ENCODE measurements at regions not wholly inside any gene's neighbourhood (a gene's known extent, or its start where the extent isn't known, plus 50 kb on each side); places are given as distances from the start of the nearest gene placed in this dataset.

DNA sequence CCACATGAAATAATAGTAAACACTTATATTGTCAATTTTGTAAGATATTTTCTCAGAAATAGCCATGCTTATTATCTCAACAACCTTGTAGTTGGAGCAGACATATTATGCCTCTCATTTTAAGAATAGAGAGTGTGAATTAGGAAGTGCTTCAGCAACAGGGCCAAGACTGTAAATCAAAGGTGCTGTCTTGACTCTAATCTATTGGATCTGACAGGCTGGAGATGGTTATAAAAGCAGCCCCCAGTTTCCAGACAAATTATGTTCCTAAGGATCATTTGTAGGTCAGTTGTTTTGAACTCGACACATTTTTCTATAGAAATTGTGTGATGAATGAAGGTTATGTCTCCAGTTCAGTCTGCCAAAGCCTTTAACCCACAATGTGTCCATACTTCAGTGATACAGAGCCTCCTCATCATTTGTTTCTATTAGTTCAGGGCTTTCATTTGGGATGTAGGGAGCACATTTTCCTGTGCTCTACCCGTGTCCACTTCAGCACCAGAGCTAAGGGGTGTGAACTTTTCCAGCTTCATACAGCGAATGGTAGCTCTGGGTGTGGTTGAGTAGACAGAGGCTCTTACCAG, 284.8 kb upstream of the FBXO33 start:
- TF ChIP-seq EP300 (IDR thresholded peaks at IDR 0.05) = no peak
- TF ChIP-seq, protein P1, sequence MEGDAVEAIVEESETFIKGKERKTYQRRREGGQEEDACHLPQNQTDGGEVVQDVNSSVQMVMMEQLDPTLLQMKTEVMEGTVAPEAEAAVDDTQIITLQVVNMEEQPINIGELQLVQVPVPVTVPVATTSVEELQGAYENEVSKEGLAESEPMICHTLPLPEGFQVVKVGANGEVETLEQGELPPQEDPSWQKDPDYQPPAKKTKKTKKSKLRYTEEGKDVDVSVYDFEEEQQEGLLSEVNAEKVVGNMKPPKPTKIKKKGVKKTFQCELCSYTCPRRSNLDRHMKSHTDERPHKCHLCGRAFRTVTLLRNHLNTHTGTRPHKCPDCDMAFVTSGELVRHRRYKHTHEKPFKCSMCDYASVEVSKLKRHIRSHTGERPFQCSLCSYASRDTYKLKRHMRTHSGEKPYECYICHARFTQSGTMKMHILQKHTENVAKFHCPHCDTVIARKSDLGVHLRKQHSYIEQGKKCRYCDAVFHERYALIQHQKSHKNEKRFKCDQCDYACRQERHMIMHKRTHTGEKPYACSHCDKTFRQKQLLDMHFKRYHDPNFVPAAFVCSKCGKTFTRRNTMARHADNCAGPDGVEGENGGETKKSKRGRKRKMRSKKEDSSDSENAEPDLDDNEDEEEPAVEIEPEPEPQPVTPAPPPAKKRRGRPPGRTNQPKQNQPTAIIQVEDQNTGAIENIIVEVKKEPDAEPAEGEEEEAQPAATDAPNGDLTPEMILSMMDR (IDR thresholded peaks at IDR 0.05) = no peak
